HUES48 (cell line): ENCODE measurements at regions not wholly inside any gene's neighbourhood (a gene's known extent, or its start where the extent isn't known, plus 50 kb on each side); places are given as distances from the start of the nearest gene placed in this dataset.

Experiments used
- H3K27ac ChIP-seq: one replicate; pipeline ENCODE4 v1.7.0; 2013; ENCODE audit warnings: low read depth, low read length, inconsistent platforms
- H3K27me3 ChIP-seq: 2 replicates; pipeline ENCODE4 v1.6.1; 2013; ENCODE audit warnings: mild to moderate bottlenecking, low read length; ENCODE audit not compliant: control insufficient read depth, insufficient read depth
- H3K36me3 ChIP-seq: 2 replicates; pipeline ENCODE4 v1.6.1; 2013; ENCODE audit warnings: low read length; ENCODE audit not compliant: control insufficient read depth, insufficient read depth
- H3K4me1 ChIP-seq: 2 replicates; pipeline ENCODE4 v1.6.1; 2013; ENCODE audit warnings: mild to moderate bottlenecking, low read length; ENCODE audit not compliant: control insufficient read depth, insufficient read depth
- H3K4me3 ChIP-seq: 2 replicates; pipeline ENCODE4 v1.5.1; 2013; ENCODE audit warnings: mild to moderate bottlenecking, low read depth, low read length
- H3K9ac ChIP-seq: 2 replicates; pipeline ENCODE4 v1.6.1; 2013; ENCODE audit warnings: mild to moderate bottlenecking, low read depth, low read length, moderate library complexity
- H3K9me3 ChIP-seq: 2 replicates; pipeline ENCODE4 v1.6.1; 2013; ENCODE audit warnings: low read length; ENCODE audit not compliant: control insufficient read depth, insufficient read depth

- no peaks in the 10 kb centered on the region for H3K9me3 ChIP-seq
- no peak overlapping the region for H3K27ac ChIP-seq
- H3K4me1 ChIP-seq = no peaks in the 10 kb centered on the region
- H3K27me3 ChIP-seq = no peaks in the 10 kb centered on the region
- no peak overlapping the region for H3K4me3 ChIP-seq
- no peaks in the 10 kb centered on the region for H3K36me3 ChIP-seq
- no peak overlapping the region for H3K9ac ChIP-seq
Measured at GRCh38 chr11:81052344-81053158, 1611.7 kb upstream of the TENM4 start.

GRCh38 chr11:81039916-81040524 is 1599.2 kb upstream of the TENM4 start:
- Histone ChIP-seq H3K4me1 (0 out of 2 replicates have a peak, but pooled peaks cover 6% of the 10 kb centered on the region), H3K9me3 (peaks cover 12% of the 10 kb centered on the region), H3K9ac (no peak overlapping the region), H3K27me3 (no peaks in the 10 kb centered on the region), H3K36me3 (no peaks in the 10 kb centered on the region), H3K4me3 (no peak overlapping the region), H3K27ac (peak overlapping the region; percentile 50)

- H3K4me3 ChIP-seq = no peak overlapping the region
- H3K9me3 ChIP-seq = peaks cover 12% of the 10 kb centered on the region
- no peak overlapping the region for H3K9ac ChIP-seq
- no peak overlapping the region for H3K27ac ChIP-seq
- H3K27me3 ChIP-seq = no peaks in the 10 kb centered on the region
- H3K36me3 ChIP-seq = no peaks in the 10 kb centered on the region
- 0 out of 2 replicates have a peak, but pooled peaks cover 6% of the 10 kb centered on the region for H3K4me1 ChIP-seq
Measured at GRCh38 chr11:81036168-81036870, 1595.5 kb upstream of the TENM4 start.

GRCh38 chr11:81033779-81034540 is 1593.1 kb upstream of the TENM4 start:
- Histone ChIP-seq H3K36me3 (no peaks in the 10 kb centered on the region), H3K4me3 (no peak overlapping the region), H3K27ac (no peak overlapping the region), H3K9me3 (peaks cover 12% of the 10 kb centered on the region), H3K9ac (no peak overlapping the region), H3K27me3 (no peaks in the 10 kb centered on the region), H3K4me1 (no peaks in the 10 kb centered on the region)

- Histone ChIP-seq H3K9me3 (peaks cover 12% of the 10 kb centered on the region), H3K4me1 (no peaks in the 10 kb centered on the region), H3K4me3 (no peak overlapping the region), H3K9ac (no peak overlapping the region), H3K27ac (no peak overlapping the region), H3K36me3 (no peaks in the 10 kb centered on the region), H3K27me3 (no peaks in the 10 kb centered on the region)
Measured at GRCh38 chr11:81032906-81033305, 1592.1 kb upstream of the TENM4 start.

- H3K9me3 ChIP-seq = no peaks in the 10 kb centered on the region
- no peaks in the 10 kb centered on the region for H3K27me3 ChIP-seq
- no peaks in the 10 kb centered on the region for H3K36me3 ChIP-seq
Measured at GRCh38 chr11:81030186-81030585, 1589.4 kb upstream of the TENM4 start.

GRCh38 chr11:81026032-81026431 is 1585.2 kb upstream of the TENM4 start:
- no peaks in the 10 kb centered on the region for H3K27me3 ChIP-seq
- no peaks in the 10 kb centered on the region for H3K36me3 ChIP-seq
- H3K4me3 ChIP-seq = no peak overlapping the region
- H3K27ac ChIP-seq = no peak overlapping the region
- H3K9ac ChIP-seq = no peak overlapping the region
- H3K9me3 ChIP-seq = no peaks in the 10 kb centered on the region
- no peaks in the 10 kb centered on the region; the same call in 1 of the 2 replicates for H3K4me1 ChIP-seq

More at GRCh38 chr11:81030186-81030585, 1589.4 kb upstream of the TENM4 start:
- H3K4me1 ChIP-seq = no peaks in the 10 kb centered on the region
- H3K27ac ChIP-seq = no peak overlapping the region
- H3K9ac ChIP-seq = no peak overlapping the region
- no peak overlapping the region for H3K4me3 ChIP-seq

- no peak overlapping the region for H3K9ac ChIP-seq
- no peaks in the 10 kb centered on the region for H3K9me3 ChIP-seq
- H3K36me3 ChIP-seq = no peaks in the 10 kb centered on the region
- H3K27ac ChIP-seq = no peak overlapping the region
- H3K4me1 ChIP-seq = no peaks in the 10 kb centered on the region; the same call in 1 of the 2 replicates
- no peaks in the 10 kb centered on the region for H3K27me3 ChIP-seq
- no peak overlapping the region for H3K4me3 ChIP-seq
Measured at GRCh38 chr11:81022057-81022456, 1581.2 kb upstream of the TENM4 start.

GRCh38 chr11:81010631-81011030 is 1569.8 kb upstream of the TENM4 start:
- Histone ChIP-seq H3K4me3 (no peak overlapping the region), H3K36me3 (no peaks in the 10 kb centered on the region), H3K9ac (no peak overlapping the region), H3K9me3 (no peaks in the 10 kb centered on the region), H3K27ac (no peak overlapping the region), H3K27me3 (no peaks in the 10 kb centered on the region), H3K4me1 (no peaks in the 10 kb centered on the region)

GRCh38 chr11:81007046-81007445 is 1566.2 kb upstream of the TENM4 start:
- Histone ChIP-seq H3K27ac (no peak overlapping the region), H3K27me3 (no peaks in the 10 kb centered on the region), H3K9ac (no peak overlapping the region), H3K36me3 (no peaks in the 10 kb centered on the region), H3K4me3 (no peak overlapping the region), H3K4me1 (no peaks in the 10 kb centered on the region), H3K9me3 (no peaks in the 10 kb centered on the region)
